HUDEP-2 (cell line): ENCODE measurements at regions not wholly inside any gene's neighbourhood (a gene's known extent, or its start where the extent isn't known, plus 50 kb on each side); places are given as distances from the start of the nearest gene placed in this dataset.
"Not testable (repeated sequence)": the region's sequence is repeated elsewhere in the genome, so short reads cannot be mapped to it uniquely, and the experiment has no call there.

Experiments used
- DNase-seq, 76 experiments: peaks; one replicate each; lab custom pipeline; 2025; ENCODE audit not compliant: unreplicated experiment in 76 of 76; lab: John Stamatoyannopoulos, UW

DNA sequence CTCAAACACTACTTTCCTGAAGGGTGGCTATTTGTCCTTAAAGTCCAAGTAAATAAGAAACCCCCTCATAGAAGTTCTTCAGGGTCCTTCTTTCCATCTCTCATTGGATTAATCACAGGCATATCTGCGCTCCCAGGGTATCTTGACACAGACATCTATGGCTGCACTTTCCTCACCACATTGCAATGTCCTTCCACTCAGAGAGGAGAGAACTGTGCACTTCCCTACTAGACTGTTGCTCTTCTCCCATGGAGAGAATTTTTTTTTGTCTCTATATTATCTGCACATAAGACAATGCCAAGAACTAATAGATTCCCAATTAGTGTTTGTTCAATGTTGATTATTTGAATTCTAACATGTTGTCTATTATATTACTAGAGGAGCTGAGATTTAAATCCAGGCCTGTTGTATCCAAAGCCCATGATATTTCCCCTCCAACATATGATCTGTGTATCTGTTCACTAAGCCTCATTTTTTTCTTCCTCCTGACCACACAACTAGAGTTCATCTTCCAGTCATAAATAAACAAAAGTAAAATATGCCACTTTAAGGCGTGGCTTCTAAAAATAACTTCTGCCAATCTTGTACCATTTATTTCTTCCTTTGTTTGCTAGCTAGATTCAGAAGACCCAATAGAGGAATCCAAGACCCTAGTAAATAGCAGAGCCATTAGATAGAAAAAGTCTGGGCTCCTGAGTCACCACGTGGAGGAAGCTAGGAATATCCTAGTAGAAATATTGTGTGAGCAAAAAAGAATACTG, 61.5 kb upstream of the FAM241A start:
- DNase-seq: no peak

DNA sequence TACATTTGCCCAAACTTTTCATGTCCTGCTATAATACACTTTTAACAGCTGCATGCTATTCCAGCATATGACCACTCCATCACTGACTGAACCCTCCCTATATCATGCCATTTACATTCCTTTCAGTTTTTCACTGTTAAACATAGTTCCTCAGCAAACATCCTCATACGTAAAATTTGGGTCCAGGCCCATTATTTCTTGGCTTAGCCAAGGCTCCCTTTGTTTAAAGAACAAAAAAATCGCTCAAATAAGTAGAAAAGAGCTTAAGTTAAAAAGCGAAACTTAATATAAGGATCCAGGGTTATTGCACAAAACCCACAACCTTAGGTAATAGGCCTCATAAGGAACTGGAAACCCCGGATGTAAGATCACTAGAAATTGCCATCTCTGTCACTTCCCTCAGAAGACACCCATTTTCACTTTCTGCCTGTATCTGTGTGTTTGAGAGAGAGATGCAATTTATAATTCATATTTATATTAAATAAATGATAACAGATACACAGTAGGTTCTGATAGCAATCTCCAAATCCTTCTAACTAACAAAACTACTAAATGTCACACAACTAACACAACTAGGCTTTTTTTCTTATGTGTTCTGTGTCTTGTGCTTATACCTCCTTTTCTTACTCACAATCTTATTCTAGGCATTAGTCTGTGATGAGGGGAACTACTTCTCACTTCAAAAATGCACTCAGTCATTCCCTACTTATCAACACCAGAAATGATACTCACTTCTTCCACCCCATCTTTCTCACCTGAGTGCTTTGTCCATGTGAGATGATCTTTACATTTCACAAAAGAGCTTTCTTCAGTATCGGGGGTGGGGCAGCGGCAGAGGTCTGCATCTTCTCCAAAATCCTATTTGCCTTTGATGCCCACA, 59.9 kb upstream of the FAM241A start:
- DNase-seq: no peak

DNA sequence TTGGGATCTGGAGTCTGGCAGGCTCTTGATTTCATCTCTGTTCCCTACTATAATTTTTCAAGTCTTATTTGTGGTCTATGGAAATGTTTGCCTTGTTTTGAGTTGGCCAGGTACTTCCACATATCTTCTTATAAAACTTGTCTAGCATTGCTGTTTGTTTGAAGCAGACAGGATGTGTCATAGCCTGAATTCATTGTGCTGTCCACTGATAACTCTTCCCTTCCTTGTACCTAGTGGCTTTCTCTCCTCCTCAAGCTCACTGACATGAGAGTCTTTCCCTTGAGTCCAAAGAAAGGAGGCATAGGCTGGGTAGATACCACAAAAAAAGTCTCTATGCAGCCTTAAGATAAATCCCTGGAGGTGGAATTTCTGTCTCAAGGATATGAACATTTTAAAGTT, 59.2 kb upstream of the FAM241A start:
- DNase-seq: no peak

DNA sequence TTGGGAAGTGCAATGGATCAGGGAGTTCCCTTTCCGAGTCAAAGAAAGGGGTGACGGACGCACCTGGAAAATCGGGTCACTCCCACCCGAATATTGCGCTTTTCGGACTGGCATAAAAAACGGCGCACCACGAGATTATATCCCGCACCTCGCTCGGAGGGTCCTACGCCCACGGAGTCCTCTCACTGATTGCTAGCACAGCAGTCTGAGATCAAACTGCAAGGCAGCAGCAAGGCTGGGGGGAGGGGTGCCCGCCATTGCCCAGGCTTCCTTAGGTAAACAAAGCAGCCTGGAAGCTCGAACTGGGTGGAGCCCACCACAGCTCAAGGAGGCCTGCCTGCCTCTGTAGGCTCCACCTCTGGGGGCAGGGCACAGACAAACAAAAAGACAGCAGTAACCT, 58.6 kb upstream of the FAM241A start:
- not testable (repeated sequence) for DNase-seq

DNA sequence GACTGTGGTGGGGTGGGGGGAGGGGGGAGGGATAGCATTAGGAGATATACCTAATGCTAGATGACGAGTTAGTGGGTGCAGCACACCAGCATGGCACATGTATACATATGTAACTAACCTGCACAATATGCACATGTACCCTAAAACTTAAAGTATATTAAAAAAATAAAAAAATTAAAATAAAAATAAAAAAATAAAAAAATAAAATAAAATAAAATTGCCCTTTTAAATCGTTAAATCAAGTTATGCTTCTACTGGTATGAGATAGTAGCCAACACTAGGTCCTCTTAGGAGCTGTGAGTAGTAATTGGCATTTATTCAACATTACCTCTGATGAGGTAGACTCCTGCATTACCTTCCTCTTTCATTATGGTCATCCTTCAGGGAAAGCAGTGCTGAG, 52.9 kb upstream of the FAM241A start:
- not testable (repeated sequence) for DNase-seq

DNA sequence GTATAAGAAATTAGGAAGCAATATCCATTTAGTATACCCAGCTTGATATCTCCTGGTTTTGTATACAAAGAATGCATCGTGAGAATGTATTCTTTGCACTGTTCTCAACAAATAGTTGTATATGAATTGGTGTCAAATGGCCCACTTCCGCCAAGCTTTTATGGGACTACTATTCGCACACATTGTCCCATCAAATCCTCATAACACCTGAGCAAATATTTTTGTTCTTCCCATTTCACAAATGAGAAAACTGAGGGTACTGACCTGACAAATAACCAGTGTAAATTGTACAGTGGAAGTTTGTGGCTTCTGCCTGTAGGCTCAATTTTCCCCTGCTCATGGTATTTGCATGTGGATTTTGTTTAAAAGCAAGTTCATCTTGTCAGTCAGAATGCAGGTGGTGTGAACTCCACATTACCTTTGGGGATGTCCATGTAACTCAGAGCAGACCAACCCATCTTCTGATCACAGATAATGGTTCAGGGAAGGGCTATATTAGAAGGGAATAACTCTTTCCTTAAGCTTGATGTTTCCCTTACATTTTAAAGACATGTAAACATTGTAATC, 51.5 kb upstream of the FAM241A start:
- no peak for DNase-seq

DNA sequence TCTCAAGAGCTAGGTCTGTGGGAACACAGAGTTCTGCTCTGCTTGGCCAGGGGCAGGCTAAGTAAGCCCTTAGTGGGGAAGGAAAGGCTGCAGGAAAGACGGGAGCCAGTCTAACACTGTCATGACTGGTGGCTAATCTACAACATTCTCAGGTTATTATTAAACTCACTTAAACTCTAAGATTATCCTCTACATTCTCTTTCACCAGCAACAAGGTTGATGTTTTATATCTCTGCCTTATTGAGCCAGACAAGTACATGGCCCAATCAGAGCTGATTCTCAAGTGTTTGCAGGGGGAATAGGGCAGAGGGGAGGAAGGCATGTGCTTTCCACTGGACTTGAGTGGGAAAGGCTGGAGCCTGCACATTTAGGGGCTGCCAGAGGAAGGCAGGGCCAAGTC, 50.9 kb upstream of the FAM241A start:
- no peak for DNase-seq
